H9 (cell line): ENCODE measurements at regions not wholly inside any gene's neighbourhood (a gene's known extent, or its start where the extent isn't known, plus 50 kb on each side); places are given as distances from the start of the nearest gene placed in this dataset.

Experiments used
- DNase-seq: peaks from one replicate; pipeline ENCODE4 v3.0.0-alpha.2; 2017
- H2AFZ ChIP-seq: one replicate; pipeline ENCODE4 v1.6.1; 2013; ENCODE audit warnings: mild to moderate bottlenecking, low read length, control low read depth, moderate library complexity
- H2AK5ac ChIP-seq: 2 replicates; pipeline ENCODE4 v1.6.1; 2013; ENCODE audit warnings: low read length, control low read depth, mixed read lengths; ENCODE audit not compliant: insufficient read length
- H2BK120ac ChIP-seq: one replicate; pipeline ENCODE4 v1.6.1; 2013; ENCODE audit warnings: low read depth, mild to moderate bottlenecking, low read length, control low read depth, inconsistent platforms; ENCODE audit not compliant: poor library complexity, severe bottlenecking
- H2BK12ac ChIP-seq: 2 replicates; pipeline ENCODE4 v1.6.1; 2013; ENCODE audit warnings: low read length, control low read depth, mixed read lengths, low read depth; ENCODE audit not compliant: insufficient read length
- H2BK15ac ChIP-seq: 2 replicates; pipeline ENCODE4 v1.6.1; 2013; ENCODE audit warnings: low read depth, low read length, control low read depth
- H2BK20ac ChIP-seq: one replicate; pipeline ENCODE4 v1.6.1; 2013; ENCODE audit warnings: low read depth, mild to moderate bottlenecking, low read length, control low read depth, inconsistent platforms; ENCODE audit not compliant: poor library complexity, severe bottlenecking
- H2BK5ac ChIP-seq: 2 replicates; pipeline ENCODE4 v1.6.1; 2013; ENCODE audit warnings: low read length, control low read depth, mixed read lengths; ENCODE audit not compliant: insufficient read length
- H3K14ac ChIP-seq: 2 replicates; pipeline ENCODE4 v1.6.1; 2013; ENCODE audit warnings: low read length, control low read depth; ENCODE audit not compliant: insufficient read depth
- H3K18ac ChIP-seq: 2 replicates; pipeline ENCODE4 v1.6.1; 2013; ENCODE audit warnings: low read depth, mild to moderate bottlenecking, mixed read lengths, low read length, control low read depth; ENCODE audit not compliant: insufficient read length
- H3K23ac ChIP-seq: 2 replicates; pipeline ENCODE4 v1.6.1; 2013; ENCODE audit warnings: low read length, control low read depth, mixed read lengths, low read depth; ENCODE audit not compliant: insufficient read length
- H3K23me2 ChIP-seq: 2 replicates; pipeline ENCODE4 v1.6.1; 2013; ENCODE audit warnings: low read depth, mild to moderate bottlenecking, mixed read lengths, low read length, control low read depth; ENCODE audit not compliant: insufficient read length, poor library complexity, severe bottlenecking
- H3K27ac ChIP-seq: 2 replicates; pipeline ENCODE4 v1.5.1; 2013; ENCODE audit warnings: low read length, control low read depth, mixed read lengths, low read depth; ENCODE audit not compliant: insufficient read length
- H3K27me3 ChIP-seq: 2 replicates; pipeline ENCODE4 v1.6.1; 2013; ENCODE audit warnings: low read length, control low read depth, inconsistent platforms; ENCODE audit not compliant: insufficient read depth
- H3K4ac ChIP-seq: 2 replicates; pipeline ENCODE4 v1.6.1; 2013; ENCODE audit warnings: low read depth, mild to moderate bottlenecking, control low read depth, inconsistent platforms, low read length, moderate library complexity
- H3K4me1 ChIP-seq: 2 replicates; pipeline ENCODE4 v1.6.1; 2013; ENCODE audit warnings: low read length, control low read depth, inconsistent platforms; ENCODE audit not compliant: insufficient read depth
- H3K4me2 ChIP-seq: 2 replicates; pipeline ENCODE4 v1.6.1; 2013; ENCODE audit warnings: low read length, control low read depth, mixed read lengths; ENCODE audit not compliant: insufficient read length, insufficient read depth
- H3K56ac ChIP-seq: 2 replicates; pipeline ENCODE4 v1.6.1; 2013; ENCODE audit warnings: low read depth, mild to moderate bottlenecking, mixed read lengths, low read length, control low read depth; ENCODE audit not compliant: insufficient read length
- H3K79me1 ChIP-seq: 2 replicates; pipeline ENCODE4 v1.6.1; 2013; ENCODE audit warnings: low read depth, mild to moderate bottlenecking, moderate library complexity, low read length, control low read depth, inconsistent platforms; ENCODE audit not compliant: insufficient read depth, poor library complexity, severe bottlenecking
- H3K79me2 ChIP-seq: 2 replicates; pipeline ENCODE4 v1.6.1; 2013; ENCODE audit warnings: low read length, control low read depth, inconsistent platforms; ENCODE audit not compliant: insufficient read depth
- H3K9ac ChIP-seq: 2 replicates; pipeline ENCODE4 v1.6.1; 2013; ENCODE audit warnings: low read length, control low read depth, mixed read lengths; ENCODE audit not compliant: insufficient read length; ENCODE audit errors: extremely low read depth
- H3K9me3 ChIP-seq: one replicate; pipeline ENCODE4 v1.6.1; 2013; ENCODE audit warnings: low read depth, low read length, inconsistent platforms; ENCODE audit not compliant: control insufficient read depth
- H3T11ph ChIP-seq: one replicate; pipeline ENCODE4 v1.6.1; 2013; ENCODE audit warnings: mild to moderate bottlenecking, low read length, control low read depth, inconsistent platforms
- H4K20me1 ChIP-seq: one replicate; pipeline ENCODE4 v1.6.1; 2013; ENCODE audit not compliant: control insufficient read depth, insufficient read length, insufficient read depth
- H4K5ac ChIP-seq: 2 replicates; pipeline ENCODE4 v1.6.1; 2013; ENCODE audit warnings: low read depth, mild to moderate bottlenecking, mixed read lengths, low read length, control low read depth; ENCODE audit not compliant: insufficient read length
- H4K8ac ChIP-seq: replicated peaks from 2 replicates; pipeline ENCODE4 v1.6.1; 2013; ENCODE audit warnings: low read length, control low read depth, mixed read lengths, low read depth; ENCODE audit not compliant: insufficient read length
- H4K91ac ChIP-seq: 2 replicates; pipeline ENCODE4 v1.6.1; 2013; ENCODE audit warnings: low read depth, mild to moderate bottlenecking, moderate library complexity, mixed read lengths, low read length, control low read depth; ENCODE audit not compliant: insufficient read length
- H3K27ac Mint-ChIP-seq, 3 experiments: 2 replicates in 2 of 3; 3 replicates in 1 of 3; pipeline ENCODE4 v1.8.0; 2020 to 2021; ENCODE audit warnings: mixed read lengths in 3 of 3, mild to moderate bottlenecking in 1 of 3, moderate library complexity in 1 of 3
- H3K27me3 Mint-ChIP-seq: 2 replicates; pipeline ENCODE4 v1.8.0; 2021; ENCODE audit warnings: low read depth, mild to moderate bottlenecking, moderate library complexity, mixed read lengths
- H3K36me3 Mint-ChIP-seq, 3 experiments: 2 replicates in 2 of 3; 3 replicates in 1 of 3; pipeline ENCODE4 v1.8.0; 2020 to 2021; ENCODE audit warnings: low read depth in 3 of 3, mixed read lengths in 3 of 3; ENCODE audit not compliant: insufficient read depth in 1 of 3
- H3K4me1 Mint-ChIP-seq, 2 experiments: 2 replicates each; pipeline ENCODE4 v1.8.0; 2020; ENCODE audit warnings: mixed read lengths in 2 of 2
- H3K4me3 Mint-ChIP-seq, 2 experiments: 2 replicates in 1 of 2; 3 replicates in 1 of 2; pipeline ENCODE4 v1.8.0; 2020 to 2021; ENCODE audit warnings: mild to moderate bottlenecking in 2 of 2, mixed read lengths in 2 of 2, moderate library complexity in 1 of 2
- H3K9me3 Mint-ChIP-seq, 2 experiments: 2 replicates in 1 of 2; 3 replicates in 1 of 2; pipeline ENCODE4 v1.8.0; 2020; ENCODE audit warnings: mild to moderate bottlenecking in 2 of 2, mixed read lengths in 2 of 2, moderate library complexity in 1 of 2
- WGBS: extraction: QIAGEN DNeasy Blood & Tissue Kit; methylation state at CpG from one replicate; pipeline ENCODE4 v1.1.7; 2013; ENCODE audit warnings: missing lambda C conversion rate, low lambda C conversion rate, mixed read lengths; ENCODE audit not compliant: insufficient read length; ENCODE audit errors: extremely low coverage; 5-methylcytosine and 5-hydroxymethylcytosine counted together
- TF ChIP-seq, protein P1 (sequence below): fragments of 200-600 bp; sonication (generic); conservative IDR thresholded peaks from 3 replicates; pipeline ENCODE4 v1.8.0; 2021; ENCODE audit warnings: antibody characterized with exemption, mild to moderate bottlenecking

DNA sequence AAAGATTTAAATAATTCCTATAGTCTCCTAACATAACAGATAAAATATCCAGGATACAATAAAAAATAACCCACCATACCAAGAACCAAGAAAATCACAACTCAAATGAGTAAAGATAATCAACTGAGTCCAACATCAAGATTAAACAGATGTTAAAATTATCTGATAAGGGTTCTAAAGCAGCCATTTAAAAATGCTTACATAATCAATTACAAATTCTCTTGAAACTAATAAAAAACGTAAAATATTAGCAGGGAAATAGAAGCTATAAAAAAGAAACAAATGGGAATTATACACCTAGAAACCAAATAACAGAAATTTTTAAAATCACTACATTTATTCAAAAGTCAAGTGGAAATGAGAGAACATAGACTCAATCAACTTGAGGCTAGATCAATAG is 297.7 kb upstream of the RAB6C start:
- no peak overlapping the region for H4K8ac ChIP-seq
- H3K14ac ChIP-seq = no peak overlapping the region
- no peak overlapping the region for H2BK20ac ChIP-seq
- H3K27ac ChIP-seq = no peak overlapping the region
- no peak overlapping the region for H3K18ac ChIP-seq
- no peaks in the 10 kb centered on the region for H3K27me3 Mint-ChIP-seq
- no peak overlapping the region for H2BK120ac ChIP-seq
- H3K4me1 ChIP-seq = no peaks in the 10 kb centered on the region
- TF ChIP-seq, protein P1, sequence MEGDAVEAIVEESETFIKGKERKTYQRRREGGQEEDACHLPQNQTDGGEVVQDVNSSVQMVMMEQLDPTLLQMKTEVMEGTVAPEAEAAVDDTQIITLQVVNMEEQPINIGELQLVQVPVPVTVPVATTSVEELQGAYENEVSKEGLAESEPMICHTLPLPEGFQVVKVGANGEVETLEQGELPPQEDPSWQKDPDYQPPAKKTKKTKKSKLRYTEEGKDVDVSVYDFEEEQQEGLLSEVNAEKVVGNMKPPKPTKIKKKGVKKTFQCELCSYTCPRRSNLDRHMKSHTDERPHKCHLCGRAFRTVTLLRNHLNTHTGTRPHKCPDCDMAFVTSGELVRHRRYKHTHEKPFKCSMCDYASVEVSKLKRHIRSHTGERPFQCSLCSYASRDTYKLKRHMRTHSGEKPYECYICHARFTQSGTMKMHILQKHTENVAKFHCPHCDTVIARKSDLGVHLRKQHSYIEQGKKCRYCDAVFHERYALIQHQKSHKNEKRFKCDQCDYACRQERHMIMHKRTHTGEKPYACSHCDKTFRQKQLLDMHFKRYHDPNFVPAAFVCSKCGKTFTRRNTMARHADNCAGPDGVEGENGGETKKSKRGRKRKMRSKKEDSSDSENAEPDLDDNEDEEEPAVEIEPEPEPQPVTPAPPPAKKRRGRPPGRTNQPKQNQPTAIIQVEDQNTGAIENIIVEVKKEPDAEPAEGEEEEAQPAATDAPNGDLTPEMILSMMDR = no peak
- H3K27me3 ChIP-seq = no peaks in the 10 kb centered on the region
- no peak overlapping the region for H2AFZ ChIP-seq
- no peak overlapping the region for H3K27ac Mint-ChIP-seq
- no peak overlapping the region for H3K4ac ChIP-seq
- no peak overlapping the region for H3K9ac ChIP-seq
- no peak overlapping the region for H3T11ph ChIP-seq
- H3K23ac ChIP-seq = no peak overlapping the region
- no peak overlapping the region for H2BK5ac ChIP-seq
- H4K5ac ChIP-seq = no peak overlapping the region
- H3K4me2 ChIP-seq = no peak overlapping the region
- no peak for DNase-seq
- H3K9me3 Mint-ChIP-seq = peaks cover 0 to 3% of the 10 kb centered on the region in 2 experiments; a peak in 2 of 5 replicates
- H2BK15ac ChIP-seq = no peak overlapping the region
- no peaks in the 10 kb centered on the region for H3K4me1 Mint-ChIP-seq
- H3K79me2 ChIP-seq = no peaks in the 10 kb centered on the region
- H3K79me1 ChIP-seq = no peaks in the 10 kb centered on the region
- H2AK5ac ChIP-seq = no peak overlapping the region
- no peaks in the 10 kb centered on the region for H3K23me2 ChIP-seq
- no peak overlapping the region for H4K91ac ChIP-seq
- no CpG with 5 or more reads among the region's 1 CpG for WGBS
- no peak overlapping the region for H2BK12ac ChIP-seq
- no peak overlapping the region for H3K56ac ChIP-seq
- no peaks in the 10 kb centered on the region for H3K9me3 ChIP-seq
- H3K36me3 Mint-ChIP-seq = peaks cover 0 to 6% (median 0%) of the 10 kb centered on the region in 3 experiments; a peak in 2 of 7 replicates
- H4K20me1 ChIP-seq = no peaks in the 10 kb centered on the region
- H3K4me3 Mint-ChIP-seq = no peak overlapping the region
